ENCODE measurements at regions not wholly inside any gene's neighbourhood (a gene's known extent, or its start where the extent isn't known, plus 50 kb on each side); places are given as distances from the start of the nearest gene placed in this dataset.

DNA sequence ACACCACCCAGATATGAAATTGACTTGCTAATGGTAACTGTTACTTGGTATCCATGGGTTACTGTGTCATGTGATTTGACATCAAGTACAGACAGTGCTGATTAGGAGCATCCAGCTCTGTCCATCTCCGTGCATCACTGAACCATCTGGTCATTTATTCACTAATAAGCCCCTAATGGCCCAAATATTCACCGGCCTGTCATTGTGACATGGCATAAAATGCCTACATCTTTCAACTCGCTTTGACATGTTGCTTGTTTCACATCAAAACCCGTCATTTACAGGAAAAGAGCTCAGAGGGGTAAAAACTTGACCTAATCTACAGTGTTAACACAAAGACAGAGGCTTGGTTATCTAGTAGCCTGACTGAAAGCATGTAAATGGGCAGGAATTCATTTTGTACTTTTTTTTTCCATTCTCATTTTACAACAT, 308.9 kb upstream of the ATP5MC3 start:
- no peaks in the 10 kb centered on the region for H3K79me2 ChIP-seq (ENCODE audit: insufficient read depth, low read length)
- H3K4me3 ChIP-seq (replicated peaks in 1 of 2; ENCODE audit: low read depth in 1 of 2, low read length in 2 of 2): no peak overlapping the region
- H3K27ac ChIP-seq (ENCODE audit: low read depth, low read length): no peak overlapping the region
- H3K9me3 ChIP-seq (ENCODE audit: control insufficient read depth in 1 of 2, insufficient read depth in 1 of 2, low read depth in 1 of 2, low read length in 2 of 2): no peaks in the 10 kb centered on the region
- H3K9me2 ChIP-seq (ENCODE audit: insufficient read depth): no peaks in the 10 kb centered on the region
- H4K20me1 ChIP-seq (ENCODE audit: insufficient read depth): no peaks in the 10 kb centered on the region
- TF ChIP-seq POLR2AphosphoS5 (IDR thresholded peaks at IDR 0.05; ENCODE audit: low read depth, low read length) (no peak), RAD21 (IDR thresholded peaks at IDR 0.05; ENCODE audit: low read depth) (no peak), JUND (IDR thresholded peaks at IDR 0.05) (no peak), SRF (IDR thresholded peaks at IDR 0.05; ENCODE audit: low read depth) (no peak), ZFX (IDR thresholded peaks at IDR 0.05) (no peak), POLR2A (IDR thresholded peaks at IDR 0.05; ENCODE audit: borderline replicate concordance, extremely low read depth, insufficient read depth, insufficient read length) (no peak), CEBPB (IDR thresholded peaks at IDR 0.05; ENCODE audit: low read depth) (no peak), EZH2 (IDR thresholded peaks at IDR 0.05) (no peak), YY1 (IDR thresholded peaks at IDR 0.05; ENCODE audit: extremely low read depth, insufficient replicate concordance, low read depth, low read length) (no peak), SIN3A (IDR thresholded peaks at IDR 0.05; ENCODE audit: low read depth) (no peak)
- TF ChIP-seq, protein P1, sequence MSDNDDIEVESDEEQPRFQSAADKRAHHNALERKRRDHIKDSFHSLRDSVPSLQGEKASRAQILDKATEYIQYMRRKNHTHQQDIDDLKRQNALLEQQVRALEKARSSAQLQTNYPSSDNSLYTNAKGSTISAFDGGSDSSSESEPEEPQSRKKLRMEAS (IDR thresholded peaks at IDR 0.05): no peak
- TF ChIP-seq, protein P2, sequence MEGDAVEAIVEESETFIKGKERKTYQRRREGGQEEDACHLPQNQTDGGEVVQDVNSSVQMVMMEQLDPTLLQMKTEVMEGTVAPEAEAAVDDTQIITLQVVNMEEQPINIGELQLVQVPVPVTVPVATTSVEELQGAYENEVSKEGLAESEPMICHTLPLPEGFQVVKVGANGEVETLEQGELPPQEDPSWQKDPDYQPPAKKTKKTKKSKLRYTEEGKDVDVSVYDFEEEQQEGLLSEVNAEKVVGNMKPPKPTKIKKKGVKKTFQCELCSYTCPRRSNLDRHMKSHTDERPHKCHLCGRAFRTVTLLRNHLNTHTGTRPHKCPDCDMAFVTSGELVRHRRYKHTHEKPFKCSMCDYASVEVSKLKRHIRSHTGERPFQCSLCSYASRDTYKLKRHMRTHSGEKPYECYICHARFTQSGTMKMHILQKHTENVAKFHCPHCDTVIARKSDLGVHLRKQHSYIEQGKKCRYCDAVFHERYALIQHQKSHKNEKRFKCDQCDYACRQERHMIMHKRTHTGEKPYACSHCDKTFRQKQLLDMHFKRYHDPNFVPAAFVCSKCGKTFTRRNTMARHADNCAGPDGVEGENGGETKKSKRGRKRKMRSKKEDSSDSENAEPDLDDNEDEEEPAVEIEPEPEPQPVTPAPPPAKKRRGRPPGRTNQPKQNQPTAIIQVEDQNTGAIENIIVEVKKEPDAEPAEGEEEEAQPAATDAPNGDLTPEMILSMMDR (IDR thresholded peaks at IDR 0.05 in 2 of 3, conservative IDR thresholded peaks at IDR 0.05 in 1 of 3; ENCODE audit: borderline replicate concordance in 1 of 3, insufficient read depth in 1 of 3, low read depth in 2 of 3, low read length in 2 of 3): no peak
- TF ChIP-seq, protein P3, sequence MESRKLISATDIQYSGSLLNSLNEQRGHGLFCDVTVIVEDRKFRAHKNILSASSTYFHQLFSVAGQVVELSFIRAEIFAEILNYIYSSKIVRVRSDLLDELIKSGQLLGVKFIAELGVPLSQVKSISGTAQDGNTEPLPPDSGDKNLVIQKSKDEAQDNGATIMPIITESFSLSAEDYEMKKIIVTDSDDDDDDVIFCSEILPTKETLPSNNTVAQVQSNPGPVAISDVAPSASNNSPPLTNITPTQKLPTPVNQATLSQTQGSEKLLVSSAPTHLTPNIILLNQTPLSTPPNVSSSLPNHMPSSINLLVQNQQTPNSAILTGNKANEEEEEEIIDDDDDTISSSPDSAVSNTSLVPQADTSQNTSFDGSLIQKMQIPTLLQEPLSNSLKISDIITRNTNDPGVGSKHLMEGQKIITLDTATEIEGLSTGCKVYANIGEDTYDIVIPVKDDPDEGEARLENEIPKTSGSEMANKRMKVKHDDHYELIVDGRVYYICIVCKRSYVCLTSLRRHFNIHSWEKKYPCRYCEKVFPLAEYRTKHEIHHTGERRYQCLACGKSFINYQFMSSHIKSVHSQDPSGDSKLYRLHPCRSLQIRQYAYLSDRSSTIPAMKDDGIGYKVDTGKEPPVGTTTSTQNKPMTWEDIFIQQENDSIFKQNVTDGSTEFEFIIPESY (IDR thresholded peaks at IDR 0.05; ENCODE audit: extremely low read depth, insufficient replicate concordance, low read length): no peak
- TF ChIP-seq, protein P4, sequence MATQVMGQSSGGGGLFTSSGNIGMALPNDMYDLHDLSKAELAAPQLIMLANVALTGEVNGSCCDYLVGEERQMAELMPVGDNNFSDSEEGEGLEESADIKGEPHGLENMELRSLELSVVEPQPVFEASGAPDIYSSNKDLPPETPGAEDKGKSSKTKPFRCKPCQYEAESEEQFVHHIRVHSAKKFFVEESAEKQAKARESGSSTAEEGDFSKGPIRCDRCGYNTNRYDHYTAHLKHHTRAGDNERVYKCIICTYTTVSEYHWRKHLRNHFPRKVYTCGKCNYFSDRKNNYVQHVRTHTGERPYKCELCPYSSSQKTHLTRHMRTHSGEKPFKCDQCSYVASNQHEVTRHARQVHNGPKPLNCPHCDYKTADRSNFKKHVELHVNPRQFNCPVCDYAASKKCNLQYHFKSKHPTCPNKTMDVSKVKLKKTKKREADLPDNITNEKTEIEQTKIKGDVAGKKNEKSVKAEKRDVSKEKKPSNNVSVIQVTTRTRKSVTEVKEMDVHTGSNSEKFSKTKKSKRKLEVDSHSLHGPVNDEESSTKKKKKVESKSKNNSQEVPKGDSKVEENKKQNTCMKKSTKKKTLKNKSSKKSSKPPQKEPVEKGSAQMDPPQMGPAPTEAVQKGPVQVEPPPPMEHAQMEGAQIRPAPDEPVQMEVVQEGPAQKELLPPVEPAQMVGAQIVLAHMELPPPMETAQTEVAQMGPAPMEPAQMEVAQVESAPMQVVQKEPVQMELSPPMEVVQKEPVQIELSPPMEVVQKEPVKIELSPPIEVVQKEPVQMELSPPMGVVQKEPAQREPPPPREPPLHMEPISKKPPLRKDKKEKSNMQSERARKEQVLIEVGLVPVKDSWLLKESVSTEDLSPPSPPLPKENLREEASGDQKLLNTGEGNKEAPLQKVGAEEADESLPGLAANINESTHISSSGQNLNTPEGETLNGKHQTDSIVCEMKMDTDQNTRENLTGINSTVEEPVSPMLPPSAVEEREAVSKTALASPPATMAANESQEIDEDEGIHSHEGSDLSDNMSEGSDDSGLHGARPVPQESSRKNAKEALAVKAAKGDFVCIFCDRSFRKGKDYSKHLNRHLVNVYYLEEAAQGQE (IDR thresholded peaks at IDR 0.05; ENCODE audit: low read depth): no peak
- TF ChIP-seq, protein P5, sequence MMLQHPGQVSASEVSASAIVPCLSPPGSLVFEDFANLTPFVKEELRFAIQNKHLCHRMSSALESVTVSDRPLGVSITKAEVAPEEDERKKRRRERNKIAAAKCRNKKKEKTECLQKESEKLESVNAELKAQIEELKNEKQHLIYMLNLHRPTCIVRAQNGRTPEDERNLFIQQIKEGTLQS (IDR thresholded peaks at IDR 0.05): no peak
- RAD21 ChIA-PET (ENCODE audit: low non-redundant PET in 1 of 2, low total read pairs in 2 of 2, uncharacterized antibody in 2 of 2, unreplicated experiment in 2 of 2): no interaction called here
- DNase-seq (ENCODE audit: low read depth, low spot score) (no peak), ATAC-seq (no peak)
- no peak overlapping the region for H3K9ac ChIP-seq (ENCODE audit: low read length)
- no peak overlapping the region for H2AFZ ChIP-seq (ENCODE audit: low read depth, low read length, poor library complexity, severe bottlenecking)
- H3K4me2 ChIP-seq (ENCODE audit: low read length): no peak overlapping the region
- CTCF ChIA-PET: no interaction called here
- H3K4me1 ChIP-seq (ENCODE audit: control insufficient read depth in 1 of 2, insufficient read depth in 2 of 2, low read length in 2 of 2): no peaks in the 10 kb centered on the region
- POLR2A ChIA-PET: no interaction called here
- intact Hi-C loops (cut with micrococcal nuclease): no loop called here
- BruUV-seq (replicated peaks): no TSS peak
- no peaks in the 10 kb centered on the region for H3K27me3 ChIP-seq (ENCODE audit: insufficient read depth, low read length)
- H3K36me3 ChIP-seq (ENCODE audit: control insufficient read depth in 1 of 2, insufficient read depth in 2 of 2, low read length in 2 of 2): no peaks in the 10 kb centered on the region
